ENCODE measurements at regions not wholly inside any gene's neighbourhood (a gene's known extent, or its start where the extent isn't known, plus 50 kb on each side); places are given as distances from the start of the nearest gene placed in this dataset.

DNA sequence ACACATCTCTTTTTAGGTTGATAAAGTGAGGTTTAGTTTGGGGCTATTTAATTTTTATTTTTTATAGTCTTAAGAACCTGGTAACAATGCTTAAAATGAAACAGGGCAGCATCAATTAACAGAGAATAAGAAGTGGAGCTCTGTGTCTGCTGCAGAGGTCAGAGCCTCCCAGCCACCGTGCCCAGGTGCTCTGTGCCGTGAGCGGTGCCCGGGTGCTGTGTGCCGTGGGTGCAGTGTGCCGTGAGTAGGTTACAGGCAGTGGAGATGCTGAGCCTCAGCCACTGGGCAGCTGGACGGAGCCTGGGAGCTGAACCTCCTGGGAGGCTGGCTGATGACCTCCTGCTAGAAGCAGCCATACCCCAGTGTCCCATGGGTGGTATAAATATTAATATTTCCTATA, 250.0 kb downstream of the KLF6 start:
- WGBS, 10 experiments, result 80 to 95% (median 93%) methylated on average over 1 to 7 of the region's 7 CpGs; no CpG with 5 or more reads in 5 of the 10 experiments
- no peak overlapping the region for H3K27ac ChIP-seq
- H3K4me3 ChIP-seq, result no peak overlapping the region
- in situ Hi-C loops (cut with MboI; ENCODE audit: low pct_unique_long_range_greater_than_20kb in 2 of 9, low sequenced_read_pairs in 9 of 9, unreplicated experiment in 9 of 9), result no loop called here
- peak in 1 of 8 experiments; percentile 36 for ATAC-seq (replicated peaks in 6 of 8)
- H3K4me1 ChIP-seq (replicated peaks in 1 of 2), result peaks cover 0 to 10% of the 10 kb centered on the region in 2 donors

DNA sequence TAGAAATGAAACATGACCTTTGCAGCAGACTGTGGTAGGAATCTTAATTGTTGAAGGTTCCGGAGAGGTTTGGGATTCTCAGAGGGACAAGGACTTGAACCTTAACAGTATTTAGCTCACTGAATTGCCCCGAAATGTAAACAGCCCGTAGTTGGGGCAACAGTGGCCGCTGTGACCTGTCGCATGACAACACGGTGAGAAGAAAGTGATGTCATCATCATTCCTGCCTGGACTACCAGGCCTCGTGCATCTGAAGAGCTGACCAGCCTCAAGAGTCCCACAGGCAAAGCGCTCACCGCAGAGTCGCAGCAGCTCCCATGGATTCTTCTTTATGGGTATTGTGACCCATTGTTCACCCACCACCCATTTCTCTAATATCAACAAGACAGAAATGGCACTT, 250.6 kb downstream of the KLF6 start:
- H3K4me3 ChIP-seq, result no peak overlapping the region
- WGBS, 10 experiments, result 69 to 100% (median 97%) methylated on average over 1 to 7 of the region's 10 CpGs; no CpG with 5 or more reads in 1 of the 10 experiments
- no peak overlapping the region for H3K27ac ChIP-seq
- peaks cover under 1 to 6% of the 10 kb centered on the region in 2 donors for H3K4me1 ChIP-seq (replicated peaks in 1 of 2)
- in situ Hi-C loops (cut with MboI; ENCODE audit: low pct_unique_long_range_greater_than_20kb in 2 of 9, low sequenced_read_pairs in 9 of 9, unreplicated experiment in 9 of 9), result no loop called here
- peak in 1 of 8 experiments; percentile 30 for ATAC-seq (replicated peaks in 6 of 8)

DNA sequence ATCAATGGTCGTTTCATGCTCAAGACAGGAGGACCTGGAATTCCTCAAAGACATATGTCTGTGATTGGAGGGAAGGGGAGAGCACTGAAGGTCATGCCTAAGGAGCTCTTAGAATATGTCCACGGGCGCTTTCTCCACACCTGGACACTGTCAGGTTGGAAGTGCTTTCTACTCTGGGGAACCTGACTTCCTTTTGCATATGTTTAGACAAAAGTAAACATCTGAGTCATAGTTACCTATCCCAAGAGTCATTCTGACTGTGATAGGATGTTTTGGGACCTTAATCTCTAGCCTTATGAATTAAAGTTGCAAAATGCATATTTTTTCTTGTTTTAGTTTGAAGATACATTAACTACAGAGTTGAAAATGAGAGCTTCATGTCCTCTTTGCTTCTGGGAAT, 251.7 kb downstream of the KLF6 start:
- ATAC-seq (replicated peaks in 6 of 8), result no peak
- peaks cover 4 to 5% of the 10 kb centered on the region in 2 donors for H3K4me1 ChIP-seq (replicated peaks in 1 of 2)
- no peak overlapping the region for H3K4me3 ChIP-seq
- H3K27ac ChIP-seq, result no peak overlapping the region
- in situ Hi-C loops (cut with MboI; ENCODE audit: low pct_unique_long_range_greater_than_20kb in 2 of 9, low sequenced_read_pairs in 9 of 9, unreplicated experiment in 9 of 9), result no loop called here
- 20 to 100% (median 75%) methylated on average over 1 to 3 of the region's 3 CpGs; no CpG with 5 or more reads in 4 of the 10 experiments for WGBS, 10 experiments

DNA sequence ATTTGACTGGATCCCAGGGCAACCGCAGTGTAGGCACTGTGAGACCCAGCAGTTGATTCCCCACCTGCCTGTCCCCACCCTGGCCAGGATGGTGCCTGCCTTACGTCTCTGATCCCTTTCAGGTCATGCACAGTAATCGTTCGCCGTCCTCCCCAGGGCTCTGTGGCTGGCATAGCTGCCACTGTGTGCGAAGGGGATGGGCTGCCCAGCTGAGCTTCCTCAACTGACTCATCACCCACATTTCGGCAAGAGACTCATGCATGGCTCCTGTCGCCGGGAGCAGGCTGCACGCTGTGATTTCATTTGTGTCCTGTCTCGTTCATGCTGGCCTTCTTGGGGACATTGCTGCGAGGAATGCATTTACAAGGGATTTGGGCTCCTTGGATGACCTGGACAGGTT, 252.4 kb downstream of the KLF6 start:
- in situ Hi-C loops (cut with MboI; ENCODE audit: low pct_unique_long_range_greater_than_20kb in 2 of 9, low sequenced_read_pairs in 9 of 9, unreplicated experiment in 9 of 9), result no loop called here

DNA sequence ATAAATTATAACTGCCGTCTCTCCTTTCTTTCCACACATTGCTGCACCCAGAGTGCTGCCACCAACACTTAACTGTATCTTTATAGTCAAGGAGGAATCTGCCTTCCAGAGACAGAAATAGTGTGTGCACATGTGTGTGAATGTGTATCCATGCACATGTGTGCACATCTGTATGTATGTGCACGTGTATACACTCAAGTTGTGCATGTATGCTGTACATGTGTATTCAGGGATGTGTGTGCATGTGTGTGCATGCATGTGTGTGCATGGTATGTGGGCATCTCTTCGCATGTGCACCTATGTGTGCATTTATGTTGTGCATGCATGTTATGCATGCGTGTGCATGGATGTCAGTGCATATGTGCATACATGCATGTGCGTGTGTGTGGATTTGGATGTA, 253.3 kb downstream of the KLF6 start:
- Histone ChIP-seq H3K4me1 (replicated peaks in 1 of 2) (peaks cover 4 to 5% of the 10 kb centered on the region in 2 donors), H3K27ac (no peak overlapping the region), H3K4me3 (no peak overlapping the region)
- in situ Hi-C loops (cut with MboI; ENCODE audit: low pct_unique_long_range_greater_than_20kb in 2 of 9, low sequenced_read_pairs in 9 of 9, unreplicated experiment in 9 of 9), result no loop called here
- 100% methylated on average over 1 to 3 of the region's 5 CpGs; no CpG with 5 or more reads in 4 of the 10 experiments for WGBS, 10 experiments
- no peak for ATAC-seq (replicated peaks in 6 of 8)

More for the DNA sequence above, 252.4 kb downstream of the KLF6 start:
- Histone ChIP-seq H3K4me1 (replicated peaks in 1 of 2) (peaks cover 4 to 5% of the 10 kb centered on the region in 2 donors), H3K4me3 (no peak overlapping the region), H3K27ac (no peak overlapping the region)
- ATAC-seq (replicated peaks in 6 of 8), result no peak
- 80 to 100% (median 89%) methylated on average over 1 to 6 of the region's 12 CpGs; no CpG with 5 or more reads in 5 of the 10 experiments for WGBS, 10 experiments

DNA sequence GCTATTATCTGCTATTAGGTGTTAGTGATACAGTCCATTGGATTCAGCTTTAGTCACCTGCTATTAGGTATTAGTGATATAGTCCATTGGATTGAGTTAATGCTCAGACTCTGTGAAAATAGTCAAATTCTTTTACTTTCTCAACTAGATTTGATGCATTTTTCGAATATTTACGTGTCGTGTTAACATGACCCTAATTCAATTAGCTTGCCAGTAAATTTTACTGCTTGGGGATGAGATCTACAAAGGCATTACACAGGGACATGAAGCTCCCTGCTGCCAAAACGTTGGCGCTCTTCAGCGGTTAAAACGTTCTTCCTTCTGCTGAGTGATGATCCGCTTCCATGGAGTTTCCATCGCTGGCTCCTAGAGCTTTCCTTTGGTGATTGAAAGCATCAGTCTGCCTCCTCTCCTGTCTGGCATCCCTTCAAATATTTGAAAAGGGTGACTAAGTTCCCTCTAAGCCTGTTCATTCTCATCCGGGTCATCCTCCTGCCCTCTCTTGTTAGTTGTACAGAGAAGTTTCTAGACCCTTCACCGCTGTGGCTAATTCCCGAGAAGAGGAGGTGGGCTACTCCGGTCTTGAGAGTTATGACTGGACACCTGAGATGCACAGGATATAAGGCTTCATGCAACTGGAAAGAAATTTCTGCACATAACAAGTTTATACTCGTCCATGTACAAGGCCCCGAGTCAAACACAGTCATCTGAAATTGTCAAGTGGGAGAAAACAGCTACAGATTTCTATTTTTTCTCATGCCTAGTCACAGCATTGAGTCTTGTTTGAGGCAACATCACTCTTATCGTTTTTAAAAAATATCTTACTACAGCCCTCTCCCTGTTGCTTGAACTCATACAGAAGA, 254.0 kb downstream of the KLF6 start:
- Histone ChIP-seq H3K4me1 (replicated peaks in 1 of 2) (peaks cover 6 to 7% of the 10 kb centered on the region in 2 donors), H3K4me3 (no peak overlapping the region), H3K27ac (no peak overlapping the region)
- no peak for ATAC-seq (replicated peaks in 6 of 8)
- 83 to 91% (median 89%) methylated on average over 1 to 15 of the region's 16 CpGs for WGBS, 10 experiments
- in situ Hi-C loops (cut with MboI; ENCODE audit: low pct_unique_long_range_greater_than_20kb in 2 of 9, low sequenced_read_pairs in 9 of 9, unreplicated experiment in 9 of 9), result no loop called here

DNA sequence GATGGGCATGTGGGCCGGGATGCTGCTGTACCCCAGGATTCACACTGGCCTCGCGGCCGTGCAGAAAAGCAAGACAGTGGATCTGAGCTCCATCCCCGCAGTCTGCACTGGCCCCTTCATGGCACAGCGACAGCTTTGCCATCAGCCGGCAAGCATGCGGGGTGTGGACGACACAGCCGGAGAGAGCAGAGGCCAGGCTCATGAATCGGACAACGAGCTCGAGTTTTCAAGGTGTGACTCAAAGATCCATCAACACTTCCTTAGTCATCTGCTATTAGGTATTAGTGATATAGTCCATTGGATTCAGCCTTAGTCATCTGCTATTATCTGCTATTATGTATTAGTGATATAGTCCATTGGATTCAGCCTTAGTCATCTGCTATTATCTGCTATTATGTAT, 254.7 kb downstream of the KLF6 start:
- Histone ChIP-seq H3K4me3 (no peak overlapping the region), H3K27ac (no peak overlapping the region), H3K4me1 (replicated peaks in 1 of 2) (peaks cover 6 to 8% of the 10 kb centered on the region in 2 donors)
- in situ Hi-C loops (cut with MboI; ENCODE audit: low pct_unique_long_range_greater_than_20kb in 2 of 9, low sequenced_read_pairs in 9 of 9, unreplicated experiment in 9 of 9), result no loop called here
- WGBS, 10 experiments, result 78 to 100% (median 94%) methylated on average over 1 to 10 of the region's 13 CpGs; no CpG with 5 or more reads in 7 of the 10 experiments
- ATAC-seq (replicated peaks in 6 of 8), result no peak

DNA sequence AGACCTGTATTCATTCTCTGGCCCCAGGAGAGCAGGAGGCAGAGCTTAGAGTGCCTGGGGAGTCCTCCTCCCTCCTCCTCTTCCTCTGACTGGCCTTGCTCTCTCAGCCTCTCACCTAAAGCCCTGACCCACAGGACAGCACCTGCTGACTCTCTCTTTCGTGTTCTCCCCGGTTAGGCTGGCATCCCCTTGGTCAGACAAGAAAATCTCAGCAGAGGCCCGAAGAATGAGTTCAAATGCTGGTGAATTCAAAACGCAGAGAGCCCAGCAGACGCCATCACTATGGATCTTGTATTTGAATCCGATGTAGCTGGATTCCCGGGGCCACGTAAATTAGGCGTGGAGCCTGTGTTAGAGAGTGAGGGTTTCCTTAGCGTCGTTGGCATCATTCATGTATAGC, 255.3 kb downstream of the KLF6 start:
- WGBS, 10 experiments, result 60 to 100% (median 96%) methylated on average over 1 to 11 of the region's 11 CpGs; no CpG with 5 or more reads in 2 of the 10 experiments
- ATAC-seq (replicated peaks in 6 of 8), result no peak
- in situ Hi-C loops (cut with MboI; ENCODE audit: low pct_unique_long_range_greater_than_20kb in 2 of 9, low sequenced_read_pairs in 9 of 9, unreplicated experiment in 9 of 9), result no loop called here
- no peak overlapping the region for H3K27ac ChIP-seq
- H3K4me1 ChIP-seq (replicated peaks in 1 of 2), result peaks cover 6 to 8% of the 10 kb centered on the region in 2 donors
- no peak overlapping the region for H3K4me3 ChIP-seq

DNA sequence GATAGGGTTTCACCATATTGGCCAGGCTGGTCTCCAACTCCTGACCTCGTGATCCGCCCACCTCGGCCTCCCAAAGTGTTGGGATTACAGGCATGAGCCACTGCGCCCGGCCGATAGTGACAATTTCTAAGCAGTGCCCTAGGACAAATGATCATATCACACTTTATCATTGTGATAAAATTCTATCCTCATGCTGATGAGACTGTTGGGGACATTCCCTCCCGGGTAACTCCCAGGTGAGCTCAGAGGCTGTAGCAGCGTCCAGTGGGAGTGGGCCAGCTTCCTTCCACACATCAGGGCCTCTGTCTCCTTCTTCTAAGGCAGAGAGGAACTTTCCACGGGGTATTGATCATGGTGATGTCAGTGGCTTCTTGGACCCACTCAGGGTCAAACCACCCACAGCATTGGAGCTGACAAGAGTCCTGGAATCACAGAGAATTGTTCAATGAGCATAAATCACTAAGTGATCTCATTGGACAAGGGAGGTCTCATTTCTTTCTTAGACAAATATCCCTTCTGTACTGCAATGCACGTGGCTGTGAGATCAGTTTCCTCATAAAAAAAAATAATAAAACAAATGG, 256.1 kb downstream of the KLF6 start:
- Histone ChIP-seq H3K4me1 (replicated peaks in 1 of 2) (peaks cover 6 to 8% of the 10 kb centered on the region in 2 donors), H3K27ac (peak overlapping the region in 1 of 2 donors; percentile 43), H3K4me3 (no peak overlapping the region)
- in situ Hi-C loops (cut with MboI; ENCODE audit: low pct_unique_long_range_greater_than_20kb in 2 of 9, low sequenced_read_pairs in 9 of 9, unreplicated experiment in 9 of 9), result no loop called here
- 42 to 100% (median 78%) methylated on average over 1 to 8 of the region's 10 CpGs; no CpG with 5 or more reads in 2 of the 10 experiments for WGBS, 10 experiments
- ATAC-seq (replicated peaks in 6 of 8), result peak in 5 of 8 experiments; percentile 47 to 68 (median 53)

DNA sequence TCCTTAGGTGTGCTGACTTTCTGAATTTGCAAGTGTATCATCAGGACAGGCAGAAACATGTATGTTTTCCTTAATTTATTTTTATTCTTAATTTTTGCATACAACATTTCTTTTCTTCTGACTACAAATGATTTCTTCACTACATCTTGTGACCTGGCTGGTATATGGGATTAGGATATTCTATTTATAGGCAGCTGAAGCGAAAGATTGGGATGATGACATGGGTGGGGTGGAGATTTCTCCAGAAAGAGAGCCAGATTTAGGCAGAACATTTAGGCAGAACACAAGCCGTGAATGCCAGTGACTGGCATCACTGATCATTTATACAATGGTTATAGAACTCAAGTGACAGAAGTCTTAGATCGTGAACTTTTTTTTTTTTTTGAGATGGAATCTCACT, 256.7 kb downstream of the KLF6 start:
- Histone ChIP-seq H3K4me3 (no peak overlapping the region), H3K4me1 (replicated peaks in 1 of 2) (peaks cover 6 to 8% of the 10 kb centered on the region in 2 donors), H3K27ac (no peak overlapping the region)
- peak in 2 of 8 experiments; percentile 7 to 18 for ATAC-seq (replicated peaks in 6 of 8)
- in situ Hi-C loops (cut with MboI; ENCODE audit: low pct_unique_long_range_greater_than_20kb in 2 of 9, low sequenced_read_pairs in 9 of 9, unreplicated experiment in 9 of 9), result no loop called here
- 19 to 100% (median 86%) methylated on average over 1 to 3 of the region's 3 CpGs; no CpG with 5 or more reads in 1 of the 10 experiments for WGBS, 10 experiments

DNA sequence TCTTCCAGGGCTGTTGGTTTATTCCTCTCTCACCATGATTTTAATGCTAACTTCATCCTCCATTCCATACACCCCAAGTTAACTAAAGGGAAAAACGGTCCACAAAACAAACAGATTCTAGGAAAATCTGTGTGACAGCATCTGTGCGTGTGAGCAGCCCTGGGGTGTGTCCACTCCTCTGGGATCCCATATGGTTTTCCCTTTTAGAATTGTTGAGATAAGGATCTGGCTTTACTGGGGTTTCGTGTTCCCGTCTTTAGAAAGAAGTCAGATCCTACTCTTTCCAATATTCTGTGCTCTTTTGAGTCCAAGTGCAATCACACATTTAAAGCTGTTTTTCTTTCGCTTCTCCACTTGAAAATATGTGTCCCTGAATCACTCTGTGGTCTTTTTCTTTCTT, 257.1 kb downstream of the KLF6 start:
- ATAC-seq (replicated peaks in 6 of 8), result peak in 3 of 8 experiments; percentile 21 to 51 (median 50)
- Histone ChIP-seq H3K4me1 (replicated peaks in 1 of 2) (peaks cover 6 to 8% of the 10 kb centered on the region in 2 donors), H3K4me3 (no peak overlapping the region), H3K27ac (no peak overlapping the region)
- in situ Hi-C loops (cut with MboI; ENCODE audit: low pct_unique_long_range_greater_than_20kb in 2 of 9, low sequenced_read_pairs in 9 of 9, unreplicated experiment in 9 of 9), result no loop called here
- WGBS, 10 experiments, result 10 to 92% (median 83%) methylated on average over 1 to 5 of the region's 5 CpGs; no CpG with 5 or more reads in 1 of the 10 experiments

DNA sequence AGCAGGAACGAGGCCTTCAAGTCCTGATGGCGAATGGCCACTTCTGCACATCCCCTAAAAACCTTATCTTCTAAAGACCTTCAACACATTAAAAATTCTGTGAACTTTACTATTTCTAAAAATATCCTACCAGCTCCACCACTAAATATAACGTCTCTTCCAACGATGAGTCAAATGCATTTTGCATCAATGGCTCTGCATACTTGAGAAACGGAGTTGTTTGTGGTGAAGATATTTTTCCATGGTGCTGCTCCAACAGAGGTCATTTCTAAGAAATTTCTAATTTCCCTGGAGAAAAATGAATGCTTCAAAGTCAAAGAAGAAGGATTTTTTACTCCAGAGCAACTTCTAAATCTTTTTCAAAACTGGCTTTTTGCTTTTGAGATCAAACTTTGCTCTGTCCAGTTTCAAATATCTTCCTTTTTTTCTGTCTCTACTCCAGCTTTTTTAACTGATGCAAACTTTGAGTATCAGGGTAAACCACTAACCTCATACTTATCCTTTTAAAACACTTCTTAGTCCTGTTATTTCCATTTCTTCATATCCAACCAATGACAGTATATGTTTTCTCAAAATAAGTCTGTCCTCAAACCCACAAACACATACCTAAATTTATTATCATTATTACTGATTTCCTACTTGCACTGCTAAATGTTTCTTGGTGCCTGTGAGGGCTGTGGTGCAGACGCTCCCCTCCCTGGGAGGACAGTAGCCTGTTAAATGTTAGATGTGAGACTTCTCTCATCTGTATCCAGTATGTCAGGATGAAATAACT, 258.1 kb downstream of the KLF6 start:
- 0 to 100% (median 92%) methylated on average over 1 to 5 of the region's 6 CpGs for WGBS, 10 experiments
- in situ Hi-C loops (cut with MboI; ENCODE audit: low pct_unique_long_range_greater_than_20kb in 2 of 9, low sequenced_read_pairs in 9 of 9, unreplicated experiment in 9 of 9), result no loop called here
- Histone ChIP-seq H3K4me1 (replicated peaks in 1 of 2) (peaks cover 6 to 8% of the 10 kb centered on the region in 2 donors), H3K4me3 (no peak overlapping the region), H3K27ac (no peak overlapping the region)
- ATAC-seq (replicated peaks in 6 of 8), result peak in 2 of 8 experiments; percentile 11 to 12
